K562 (cell line): ENCODE measurements at regions not wholly inside any gene's neighbourhood (a gene's known extent, or its start where the extent isn't known, plus 50 kb on each side); places are given as distances from the start of the nearest gene placed in this dataset.

Experiments
- ESRRA ChIP-seq: fragments of 450-650 bp; IDR thresholded peaks from 2 replicates; pipeline ENCODE4 v1.6.1; 2014; ENCODE audit warnings: low read depth, mild to moderate bottlenecking, moderate library complexity, borderline replicate concordance
- MAFK ChIP-seq: IDR thresholded peaks from 2 replicates; pipeline ENCODE4 v1.6.1; 2011; ENCODE audit warnings: low read length, improper control_type of control experiment
- MYC ChIP-seq, 2 experiments: fragments of 250-450 bp in 1 of 2; sonication (Bioruptor Pico) in 1 of 2; IDR thresholded peaks; 2 replicates each; pipeline versions ENCODE4 v1.5.1 to v1.6.1; 2012 to 2021; ENCODE audit warnings: low read depth in 2 of 2, borderline replicate concordance in 1 of 2, improper control_type of control experiment in 1 of 2, low read length in 1 of 2, mild to moderate bottlenecking in 1 of 2, moderate library complexity in 1 of 2
- PHB ChIP-seq: fragments of 250-450 bp; sonication (Bioruptor Pico); IDR thresholded peaks from 2 replicates; pipeline ENCODE4 v1.5.0; 2021
- RBFOX2 ChIP-seq: fragments of 200-400 bp; formaldehyde crosslinking; IDR thresholded peaks from 2 replicates; pipeline ENCODE4 v1.6.1; 2017; ENCODE audit warnings: low read depth, mild to moderate bottlenecking, low read length, moderate library complexity
- TF ChIP-seq, protein P1 (sequence below): fragments of 450-650 bp; formaldehyde crosslinking; IDR thresholded peaks from 2 replicates; pipeline ENCODE4 v1.4.0; 2022; ENCODE audit warnings: missing genetic modification characterization
- TF ChIP-seq, protein P2 (sequence below), 3 experiments: IDR thresholded peaks in 2 of 3; conservative IDR thresholded peaks in 1 of 3; 2 replicates each; pipeline ENCODE4 v1.5.1; 2011 to 2012; ENCODE audit warnings: low read length in 3 of 3, mild to moderate bottlenecking in 3 of 3, control low read depth in 2 of 3, improper control_type of control experiment in 1 of 3, inconsistent platforms in 1 of 3, low read depth in 1 of 3, mixed read lengths in 1 of 3, moderate library complexity in 1 of 3; ENCODE audit not compliant: insufficient read depth in 2 of 3

DNA sequence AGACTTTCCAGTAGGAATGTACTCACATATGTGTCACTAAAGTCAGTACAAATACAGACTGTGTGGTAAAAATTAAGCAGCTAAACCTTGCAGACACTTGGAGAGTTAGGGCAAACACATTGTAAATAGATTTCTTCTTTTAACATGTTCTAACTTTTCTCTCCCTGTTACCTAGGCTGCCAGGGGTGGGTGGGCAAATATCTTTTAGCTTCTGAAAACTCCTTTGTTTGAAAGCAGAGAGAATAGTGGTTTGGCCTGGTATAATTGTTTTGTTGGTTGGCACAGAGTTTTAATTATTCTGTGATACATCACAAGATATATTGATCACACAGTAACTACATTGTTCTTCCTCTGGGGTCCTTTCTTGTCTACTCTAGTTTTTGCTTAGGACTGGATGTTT is 289.8 kb upstream of the DACH1 start:
- TF ChIP-seq RBFOX2: no peak
- TF ChIP-seq, protein P1, sequence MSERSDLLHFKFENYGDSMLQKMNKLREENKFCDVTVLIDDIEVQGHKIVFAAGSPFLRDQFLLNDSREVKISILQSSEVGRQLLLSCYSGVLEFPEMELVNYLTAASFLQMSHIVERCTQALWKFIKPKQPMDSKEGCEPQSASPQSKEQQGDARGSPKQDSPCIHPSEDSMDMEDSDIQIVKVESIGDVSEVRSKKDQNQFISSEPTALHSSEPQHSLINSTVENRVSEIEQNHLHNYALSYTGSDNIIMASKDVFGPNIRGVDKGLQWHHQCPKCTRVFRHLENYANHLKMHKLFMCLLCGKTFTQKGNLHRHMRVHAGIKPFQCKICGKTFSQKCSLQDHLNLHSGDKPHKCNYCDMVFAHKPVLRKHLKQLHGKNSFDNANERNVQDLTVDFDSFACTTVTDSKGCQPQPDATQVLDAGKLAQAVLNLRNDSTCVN (CRISPR knock-in tag): no peak
- no peak for TF ChIP-seq PHB
- TF ChIP-seq, protein P2, sequence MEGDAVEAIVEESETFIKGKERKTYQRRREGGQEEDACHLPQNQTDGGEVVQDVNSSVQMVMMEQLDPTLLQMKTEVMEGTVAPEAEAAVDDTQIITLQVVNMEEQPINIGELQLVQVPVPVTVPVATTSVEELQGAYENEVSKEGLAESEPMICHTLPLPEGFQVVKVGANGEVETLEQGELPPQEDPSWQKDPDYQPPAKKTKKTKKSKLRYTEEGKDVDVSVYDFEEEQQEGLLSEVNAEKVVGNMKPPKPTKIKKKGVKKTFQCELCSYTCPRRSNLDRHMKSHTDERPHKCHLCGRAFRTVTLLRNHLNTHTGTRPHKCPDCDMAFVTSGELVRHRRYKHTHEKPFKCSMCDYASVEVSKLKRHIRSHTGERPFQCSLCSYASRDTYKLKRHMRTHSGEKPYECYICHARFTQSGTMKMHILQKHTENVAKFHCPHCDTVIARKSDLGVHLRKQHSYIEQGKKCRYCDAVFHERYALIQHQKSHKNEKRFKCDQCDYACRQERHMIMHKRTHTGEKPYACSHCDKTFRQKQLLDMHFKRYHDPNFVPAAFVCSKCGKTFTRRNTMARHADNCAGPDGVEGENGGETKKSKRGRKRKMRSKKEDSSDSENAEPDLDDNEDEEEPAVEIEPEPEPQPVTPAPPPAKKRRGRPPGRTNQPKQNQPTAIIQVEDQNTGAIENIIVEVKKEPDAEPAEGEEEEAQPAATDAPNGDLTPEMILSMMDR (IDR thresholded peaks at IDR 0.05 in 2 of 3, conservative IDR thresholded peaks at IDR 0.05 in 1 of 3; ENCODE audit: insufficient read depth in 2 of 3, low read depth in 1 of 3, low read length in 3 of 3): no peak
- TF ChIP-seq MAFK: no peak
- TF ChIP-seq ESRRA: no peak
- TF ChIP-seq MYC (IDR thresholded peaks at IDR 0.05; ENCODE audit: low read depth, low read length): no peak
- TF ChIP-seq MYC (CRISPR knock-in tag; IDR thresholded peaks at IDR 0.05; ENCODE audit: borderline replicate concordance, low read depth): no peak
